DOHH2 (cell line): ENCODE measurements at regions not wholly inside any gene's neighbourhood (a gene's known extent, or its start where the extent isn't known, plus 50 kb on each side); places are given as distances from the start of the nearest gene placed in this dataset.

ENCODE experiments used
- H3F3A ChIP-seq: fragments of 200-600 bp; sonication (generic), shearing (Covaris generic); 2 replicates; pipeline ENCODE4 v1.6.0; 2016; ENCODE audit warnings: antibody characterized with exemption, mild to moderate bottlenecking; ENCODE audit not compliant: control insufficient read depth, insufficient read depth
- H3K27ac ChIP-seq: fragments of 200-600 bp; sonication (generic); 2 replicates; pipeline ENCODE4 v1.5.1; 2014; ENCODE audit warnings: low read depth, mild to moderate bottlenecking, low read length, moderate library complexity
- H3K27me3 ChIP-seq: fragments of 200-600 bp; sonication (generic); 2 replicates; pipeline ENCODE4 v1.6.1; 2014; ENCODE audit warnings: mild to moderate bottlenecking, low read length, mixed read lengths; ENCODE audit not compliant: control insufficient read depth
- H3K36me3 ChIP-seq: fragments of 200-600 bp; sonication (generic); 2 replicates; pipeline ENCODE4 v1.6.1; 2014; ENCODE audit warnings: mild to moderate bottlenecking, low read length, moderate library complexity, mixed read lengths; ENCODE audit not compliant: control insufficient read depth
- H3K4me1 ChIP-seq: fragments of 200-600 bp; sonication (generic); 2 replicates; pipeline ENCODE4 v1.6.1; 2014; ENCODE audit warnings: mild to moderate bottlenecking, low read length, mixed read lengths; ENCODE audit not compliant: control insufficient read depth
- H3K4me2 ChIP-seq: fragments of 200-600 bp; sonication (generic); 2 replicates; pipeline ENCODE4 v1.6.0; 2014; ENCODE audit warnings: mild to moderate bottlenecking, low read length, moderate library complexity
- H3K4me3 ChIP-seq: fragments of 200-600 bp; sonication (generic); 2 replicates; pipeline ENCODE4 v1.5.1; 2014; ENCODE audit warnings: mild to moderate bottlenecking, low read length, mixed read lengths
- H3K79me2 ChIP-seq: fragments of 200-600 bp; sonication (generic); 2 replicates; pipeline ENCODE4 v1.6.1; 2014; ENCODE audit warnings: mild to moderate bottlenecking, low read length, mixed read lengths; ENCODE audit not compliant: control insufficient read depth
- H3K9me2 ChIP-seq: fragments of 200-600 bp; sonication (generic); replicated peaks from 2 replicates; pipeline ENCODE4 v1.6.1; 2014; ENCODE audit warnings: mild to moderate bottlenecking, low read length, mixed read lengths; ENCODE audit not compliant: control insufficient read depth
- H3K9me3 ChIP-seq: fragments of 200-600 bp; sonication (generic); 2 replicates; pipeline ENCODE4 v1.6.1; 2014; ENCODE audit warnings: antibody characterized with exemption, low read length, mixed read lengths; ENCODE audit not compliant: control insufficient read depth, insufficient read depth
- H4K20me1 ChIP-seq: fragments of 200-600 bp; sonication (generic); 2 replicates; pipeline ENCODE4 v1.6.0; 2014; ENCODE audit warnings: low read depth, mild to moderate bottlenecking, antibody characterized with exemption, low read length, moderate library complexity; ENCODE audit not compliant: control insufficient read depth, insufficient read depth
- CTCF ChIP-seq: fragments of 200-600 bp; sonication (generic); IDR thresholded peaks from one replicate; pipeline ENCODE4 v1.5.1; 2014; ENCODE audit warnings: antibody characterized with exemption, mild to moderate bottlenecking, low read depth, low read length; ENCODE audit not compliant: poor library complexity, severe bottlenecking
- EZH2phosphoT487 ChIP-seq: fragments of 200-600 bp; sonication (generic); IDR thresholded peaks from 2 replicates; pipeline ENCODE4 v1.6.1; 2017; ENCODE audit warnings: borderline replicate concordance, mild to moderate bottlenecking, antibody characterized with exemption, low read length, moderate library complexity, mixed read lengths

- H3K4me3 ChIP-seq = no peak overlapping the region
Observed at GRCh38 chr12:77323788-77324415, 258.5 kb upstream of the E2F7 start.

GRCh38 chr12:77319166-77319565, 253.8 kb upstream of the E2F7 start:
- H3K36me3 ChIP-seq = no peaks in the 10 kb centered on the region
- TF ChIP-seq CTCF (no peak), EZH2phosphoT487 (no peak)
- no peak overlapping the region for H3K27ac ChIP-seq
- no peaks in the 10 kb centered on the region for H3K4me1 ChIP-seq
- no peak overlapping the region for H3K4me2 ChIP-seq
- H3K9me3 ChIP-seq = no peaks in the 10 kb centered on the region
- H3K27me3 ChIP-seq = peaks cover 7% of the 10 kb centered on the region
- no peak overlapping the region for H3K4me3 ChIP-seq
- H3F3A ChIP-seq = no peaks in the 10 kb centered on the region
- no peaks in the 10 kb centered on the region for H3K79me2 ChIP-seq
- no peaks in the 10 kb centered on the region for H3K9me2 ChIP-seq
- no peaks in the 10 kb centered on the region for H4K20me1 ChIP-seq

More at GRCh38 chr12:77323788-77324415, 258.5 kb upstream of the E2F7 start:
- no peaks in the 10 kb centered on the region for H3K9me3 ChIP-seq
- no peaks in the 10 kb centered on the region for H3K36me3 ChIP-seq
- H3F3A ChIP-seq = no peaks in the 10 kb centered on the region
- no peak overlapping the region for H3K4me2 ChIP-seq
- H3K4me1 ChIP-seq = peaks cover 8% of the 10 kb centered on the region; the same call in 1 of the 2 replicates
- H4K20me1 ChIP-seq = no peaks in the 10 kb centered on the region
- H3K27ac ChIP-seq = no peak overlapping the region
- H3K9me2 ChIP-seq = no peaks in the 10 kb centered on the region
- no peak for TF ChIP-seq EZH2phosphoT487
- no peak for TF ChIP-seq CTCF
- peaks cover 40% of the 10 kb centered on the region for H3K27me3 ChIP-seq
- no peaks in the 10 kb centered on the region for H3K79me2 ChIP-seq

GRCh38 chr12:77315407-77315806, 250.0 kb upstream of the E2F7 start:
- Histone ChIP-seq H3K79me2 (no peaks in the 10 kb centered on the region), H3K4me3 (no peak overlapping the region), H4K20me1 (no peaks in the 10 kb centered on the region), H3K4me2 (no peak overlapping the region), H3K4me1 (no peaks in the 10 kb centered on the region), H3K9me2 (no peaks in the 10 kb centered on the region), H3K9me3 (no peaks in the 10 kb centered on the region), H3F3A (no peaks in the 10 kb centered on the region), H3K36me3 (no peaks in the 10 kb centered on the region), H3K27ac (no peak overlapping the region), H3K27me3 (peaks cover 3% of the 10 kb centered on the region; the same call in 1 of the 2 replicates)
- no peak for TF ChIP-seq CTCF
